ENCODE measurements at regions not wholly inside any gene's neighbourhood (a gene's known extent, or its start where the extent isn't known, plus 50 kb on each side); places are given as distances from the start of the nearest gene placed in this dataset.

DNA sequence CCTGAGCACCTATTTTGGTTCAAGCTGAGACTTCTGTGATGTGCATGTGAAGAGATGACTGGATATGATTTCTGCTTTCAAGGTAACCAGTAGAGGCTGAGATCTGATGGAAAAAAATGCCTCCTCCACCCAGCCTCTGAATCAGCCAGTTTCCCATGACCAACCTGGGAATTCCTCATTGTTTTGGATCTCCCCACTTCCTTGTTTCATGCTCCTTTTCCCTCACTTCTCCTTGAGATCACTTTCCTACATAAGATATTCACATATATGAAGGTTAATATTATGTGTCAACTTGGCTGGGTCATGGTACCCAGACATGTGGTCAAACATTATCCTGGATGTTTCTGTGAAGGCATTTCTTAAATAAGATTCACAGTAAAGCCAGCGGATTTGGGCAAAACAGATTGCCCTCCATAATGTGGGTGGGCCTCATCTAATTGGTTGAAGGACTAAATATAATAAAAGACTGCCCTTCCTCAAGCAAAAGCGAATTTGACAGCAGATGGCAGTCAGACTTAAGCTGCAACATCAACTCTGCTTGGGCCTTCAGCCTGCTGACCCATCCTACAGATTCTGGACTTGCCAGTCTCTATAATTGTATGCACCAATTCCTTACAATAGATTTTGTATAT, 379.4 kb downstream of the TNS1 start:
- H3K27ac Mint-ChIP-seq (ENCODE audit: unreplicated experiment) = no peak overlapping the region
- no peak overlapping the region for H3K4me3 Mint-ChIP-seq (ENCODE audit: unreplicated experiment)
- H3K36me3 Mint-ChIP-seq (ENCODE audit: low read depth, unreplicated experiment) = no peaks in the 10 kb centered on the region
- no peaks in the 10 kb centered on the region for H3K27me3 Mint-ChIP-seq (ENCODE audit: unreplicated experiment)
- no peak for DNase-seq (ENCODE audit: low spot score)
- H3K4me1 Mint-ChIP-seq (ENCODE audit: unreplicated experiment) = peaks cover 13% of the 10 kb centered on the region
- no peaks in the 10 kb centered on the region for H3K9me3 Mint-ChIP-seq (ENCODE audit: unreplicated experiment)
- TF ChIP-seq, protein P1, sequence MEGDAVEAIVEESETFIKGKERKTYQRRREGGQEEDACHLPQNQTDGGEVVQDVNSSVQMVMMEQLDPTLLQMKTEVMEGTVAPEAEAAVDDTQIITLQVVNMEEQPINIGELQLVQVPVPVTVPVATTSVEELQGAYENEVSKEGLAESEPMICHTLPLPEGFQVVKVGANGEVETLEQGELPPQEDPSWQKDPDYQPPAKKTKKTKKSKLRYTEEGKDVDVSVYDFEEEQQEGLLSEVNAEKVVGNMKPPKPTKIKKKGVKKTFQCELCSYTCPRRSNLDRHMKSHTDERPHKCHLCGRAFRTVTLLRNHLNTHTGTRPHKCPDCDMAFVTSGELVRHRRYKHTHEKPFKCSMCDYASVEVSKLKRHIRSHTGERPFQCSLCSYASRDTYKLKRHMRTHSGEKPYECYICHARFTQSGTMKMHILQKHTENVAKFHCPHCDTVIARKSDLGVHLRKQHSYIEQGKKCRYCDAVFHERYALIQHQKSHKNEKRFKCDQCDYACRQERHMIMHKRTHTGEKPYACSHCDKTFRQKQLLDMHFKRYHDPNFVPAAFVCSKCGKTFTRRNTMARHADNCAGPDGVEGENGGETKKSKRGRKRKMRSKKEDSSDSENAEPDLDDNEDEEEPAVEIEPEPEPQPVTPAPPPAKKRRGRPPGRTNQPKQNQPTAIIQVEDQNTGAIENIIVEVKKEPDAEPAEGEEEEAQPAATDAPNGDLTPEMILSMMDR (IDR thresholded peaks at IDR 0.05; ENCODE audit: unreplicated experiment) = no peak

- no peak for DNase-seq (ENCODE audit: low spot score)
- no peak overlapping the region for H3K4me3 Mint-ChIP-seq (ENCODE audit: unreplicated experiment)
- peak overlapping the region; percentile 76 for H3K27ac Mint-ChIP-seq (ENCODE audit: unreplicated experiment)
- no peaks in the 10 kb centered on the region for H3K9me3 Mint-ChIP-seq (ENCODE audit: unreplicated experiment)
- no peaks in the 10 kb centered on the region for H3K27me3 Mint-ChIP-seq (ENCODE audit: unreplicated experiment)
- H3K36me3 Mint-ChIP-seq (ENCODE audit: low read depth, unreplicated experiment) = no peaks in the 10 kb centered on the region
- peaks cover 13% of the 10 kb centered on the region for H3K4me1 Mint-ChIP-seq (ENCODE audit: unreplicated experiment)
- TF ChIP-seq, protein P1 (IDR thresholded peaks at IDR 0.05; ENCODE audit: unreplicated experiment) = no peak
Observed at GRCh38 chr2:217622205-217623060, 380.4 kb downstream of the TNS1 start.

DNA sequence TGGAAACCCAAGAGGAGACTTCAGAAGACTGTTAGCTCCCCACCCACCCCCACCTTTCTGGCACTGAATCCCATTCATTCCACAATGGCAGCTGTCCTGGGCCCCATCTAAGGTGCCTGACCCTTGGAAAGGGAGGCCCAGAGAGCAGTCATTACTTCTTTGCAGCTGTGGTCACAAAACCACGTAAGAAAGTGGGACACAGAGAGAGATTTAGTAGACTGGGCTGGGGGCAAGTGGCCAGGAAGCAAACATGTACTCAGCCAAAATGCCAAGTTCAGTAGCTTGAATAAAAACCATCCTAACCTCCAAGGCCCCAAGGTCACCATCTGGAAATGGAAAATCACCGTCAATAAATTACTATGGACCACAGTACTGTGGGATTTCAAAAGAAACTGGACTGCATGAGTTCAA, 381.4 kb downstream of the TNS1 start:
- TF ChIP-seq, protein P1 (IDR thresholded peaks at IDR 0.05; ENCODE audit: unreplicated experiment) = no peak
- Mint-ChIP-seq H3K27me3 (ENCODE audit: unreplicated experiment) (no peaks in the 10 kb centered on the region), H3K36me3 (ENCODE audit: low read depth, unreplicated experiment) (no peaks in the 10 kb centered on the region), H3K9me3 (ENCODE audit: unreplicated experiment) (no peaks in the 10 kb centered on the region), H3K4me1 (ENCODE audit: unreplicated experiment) (peaks cover 13% of the 10 kb centered on the region), H3K4me3 (ENCODE audit: unreplicated experiment) (no peak overlapping the region), H3K27ac (ENCODE audit: unreplicated experiment) (no peak overlapping the region)
- DNase-seq (ENCODE audit: low spot score) = no peak

DNA sequence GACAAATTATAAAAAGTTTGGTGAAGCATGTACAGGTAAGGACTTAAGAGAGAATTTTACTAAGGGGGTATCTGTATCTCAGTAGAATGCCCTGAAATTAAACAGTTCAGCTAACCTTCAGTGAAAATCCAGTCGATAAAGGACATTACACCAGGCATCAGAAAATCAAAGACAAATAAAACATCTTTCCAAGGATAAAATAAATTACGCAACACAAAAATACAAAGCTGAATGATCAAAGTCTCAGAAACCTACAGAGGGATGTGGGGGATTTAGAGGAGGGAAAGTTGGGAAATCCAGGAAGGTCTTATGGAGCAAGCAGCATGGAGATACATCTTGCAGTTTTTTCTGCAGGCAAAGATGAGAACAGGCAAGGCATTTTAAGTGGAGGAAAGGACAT, 384.1 kb downstream of the TNS1 start:
- H3K36me3 Mint-ChIP-seq (ENCODE audit: low read depth, unreplicated experiment) = no peaks in the 10 kb centered on the region
- H3K27ac Mint-ChIP-seq (ENCODE audit: unreplicated experiment) = no peak overlapping the region
- no peak overlapping the region for H3K4me3 Mint-ChIP-seq (ENCODE audit: unreplicated experiment)
- no peaks in the 10 kb centered on the region for H3K27me3 Mint-ChIP-seq (ENCODE audit: unreplicated experiment)
- TF ChIP-seq, protein P1 (IDR thresholded peaks at IDR 0.05; ENCODE audit: unreplicated experiment) = no peak
- no peak for DNase-seq (ENCODE audit: low spot score)
- no peaks in the 10 kb centered on the region for H3K9me3 Mint-ChIP-seq (ENCODE audit: unreplicated experiment)
- peaks cover 13% of the 10 kb centered on the region for H3K4me1 Mint-ChIP-seq (ENCODE audit: unreplicated experiment)

GRCh38 chr2:217617616-217618022, 385.2 kb downstream of the TNS1 start:
- Mint-ChIP-seq H3K27me3 (ENCODE audit: unreplicated experiment) (no peaks in the 10 kb centered on the region), H3K4me3 (ENCODE audit: unreplicated experiment) (no peak overlapping the region), H3K36me3 (ENCODE audit: low read depth, unreplicated experiment) (no peaks in the 10 kb centered on the region), H3K27ac (ENCODE audit: unreplicated experiment) (no peak overlapping the region), H3K9me3 (ENCODE audit: unreplicated experiment) (no peaks in the 10 kb centered on the region), H3K4me1 (ENCODE audit: unreplicated experiment) (peaks cover 9% of the 10 kb centered on the region)
- TF ChIP-seq, protein P1 (IDR thresholded peaks at IDR 0.05; ENCODE audit: unreplicated experiment) = no peak
- DNase-seq (ENCODE audit: low spot score) = no peak
